NT2/D1 (cell line): ENCODE measurements at regions not wholly inside any gene's neighbourhood (a gene's known extent, or its start where the extent isn't known, plus 50 kb on each side); places are given as distances from the start of the nearest gene placed in this dataset.

Source experiments
- SUZ12 ChIP-seq: IDR thresholded peaks from 2 replicates; pipeline ENCODE4 v1.6.1; 2011; ENCODE audit not compliant: insufficient read length, insufficient read depth; ENCODE audit errors: extremely low read depth
- YY1 ChIP-seq: IDR thresholded peaks from 2 replicates; pipeline ENCODE4 v1.6.1; 2011; ENCODE audit not compliant: insufficient read length, insufficient read depth
- ZNF274 ChIP-seq: IDR thresholded peaks from 2 replicates; pipeline ENCODE4 v1.6.1; 2011; ENCODE audit warnings: mild to moderate bottlenecking, low read depth, low read length

GRCh38 chr2:239821694-239822075, 203.5 kb downstream of the NDUFA10 start:
- TF ChIP-seq ZNF274 (no peak), SUZ12 (no peak), YY1 (no peak)
